ENCODE measurements at regions not wholly inside any gene's neighbourhood (a gene's known extent, or its start where the extent isn't known, plus 50 kb on each side); places are given as distances from the start of the nearest gene placed in this dataset.
A peak's percentile ranks its signal among the peaks of the same experiment; 100 is the strongest.
"Not testable (repeated sequence)": the region's sequence is repeated elsewhere in the genome, so short reads cannot be mapped to it uniquely, and the experiment has no call there.

- peaks cover 71% of the 10 kb centered on the region for H3K9me3 Mint-ChIP-seq
- not testable (repeated sequence) for H3K79me2 ChIP-seq (replicated peaks; ENCODE audit: insufficient read depth)
Measured at GRCh38 chr13:18277372-18277771, 904.3 kb downstream of the TUBA3C start.

DNA sequence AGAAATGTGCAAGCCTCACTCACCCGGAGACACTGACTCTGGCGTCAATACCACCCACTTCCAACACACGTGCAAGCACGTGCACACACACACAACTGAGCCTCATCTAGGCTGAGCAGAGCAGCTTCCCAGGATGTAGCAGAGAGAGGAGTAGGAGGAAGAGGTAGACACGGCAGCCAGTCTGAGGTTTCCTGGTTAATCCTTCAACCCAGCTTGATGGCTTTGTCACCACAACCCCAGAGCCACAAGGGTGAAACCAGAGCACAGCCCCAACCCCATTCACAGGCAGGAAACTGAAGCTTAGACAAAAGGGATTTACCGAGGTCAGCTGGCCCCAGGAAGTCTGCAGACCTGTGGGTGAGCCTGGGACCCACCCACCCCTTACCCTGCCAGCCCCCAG, 905.3 kb downstream of the TUBA3C start:
- H3K36me3 ChIP-seq (ENCODE audit: insufficient read depth); H3F3A ChIP-seq (replicated peaks; ENCODE audit: low read depth); H3K9me2 ChIP-seq (ENCODE audit: insufficient read depth); H4K20me1 ChIP-seq (replicated peaks; ENCODE audit: insufficient read depth); DNase-seq (ENCODE audit: low spot score); H3K4me1 Mint-ChIP-seq; H3K4me2 ChIP-seq; H2AFZ ChIP-seq; H3K27me3 Mint-ChIP-seq (ENCODE audit: insufficient read depth, low read depth, poor library complexity); ATAC-seq; H3K27ac ChIP-seq (ENCODE audit: low read depth); H3K4me1 ChIP-seq (ENCODE audit: insufficient read depth); H3K27ac Mint-ChIP-seq; H3K4me3 ChIP-seq; H3K27me3 ChIP-seq (ENCODE audit: insufficient read depth); H3K79me2 ChIP-seq (replicated peaks; ENCODE audit: insufficient read depth); H3K4me3 Mint-ChIP-seq: not testable (repeated sequence)
- Mint-ChIP-seq H3K36me3 (ENCODE audit: low read depth) (peaks cover 12% of the 10 kb centered on the region; the same call in 2 of the 3 replicates), H3K9me3 (peaks cover 74% of the 10 kb centered on the region)

More at GRCh38 chr13:18277372-18277771, 904.3 kb downstream of the TUBA3C start:
- not testable (repeated sequence) for H4K20me1 ChIP-seq (replicated peaks; ENCODE audit: insufficient read depth); H3K36me3 ChIP-seq (ENCODE audit: insufficient read depth); H3K27me3 ChIP-seq (ENCODE audit: insufficient read depth); ATAC-seq; H3K4me3 Mint-ChIP-seq; DNase-seq (ENCODE audit: low spot score); H3K4me2 ChIP-seq; H3K27ac Mint-ChIP-seq; H3K36me3 Mint-ChIP-seq (ENCODE audit: low read depth); H2AFZ ChIP-seq; H3F3A ChIP-seq (replicated peaks; ENCODE audit: low read depth); H3K27ac ChIP-seq (ENCODE audit: low read depth); H3K4me1 Mint-ChIP-seq; H3K27me3 Mint-ChIP-seq (ENCODE audit: insufficient read depth, low read depth, poor library complexity); H3K9me2 ChIP-seq (ENCODE audit: insufficient read depth); H3K4me3 ChIP-seq; H3K4me1 ChIP-seq (ENCODE audit: insufficient read depth)

GRCh38 chr13:18273785-18274514, 907.7 kb downstream of the TUBA3C start:
- H3K27me3 Mint-ChIP-seq (ENCODE audit: insufficient read depth, low read depth, poor library complexity); H3F3A ChIP-seq (replicated peaks; ENCODE audit: low read depth); H3K9me2 ChIP-seq (ENCODE audit: insufficient read depth); ATAC-seq; H3K27me3 ChIP-seq (ENCODE audit: insufficient read depth); H3K36me3 ChIP-seq (ENCODE audit: insufficient read depth); H3K4me1 ChIP-seq (ENCODE audit: insufficient read depth); H3K36me3 Mint-ChIP-seq (ENCODE audit: low read depth); H2AFZ ChIP-seq; H4K20me1 ChIP-seq (replicated peaks; ENCODE audit: insufficient read depth); H3K4me3 ChIP-seq; H3K4me2 ChIP-seq; H3K4me1 Mint-ChIP-seq; H3K79me2 ChIP-seq (replicated peaks; ENCODE audit: insufficient read depth); H3K4me3 Mint-ChIP-seq; H3K27ac ChIP-seq (ENCODE audit: low read depth); DNase-seq (ENCODE audit: low spot score); H3K27ac Mint-ChIP-seq: not testable (repeated sequence)
- H3K9me3 Mint-ChIP-seq: peaks cover 75% of the 10 kb centered on the region

GRCh38 chr13:18258801-18259419, 922.7 kb downstream of the TUBA3C start:
- not testable (repeated sequence) for H3K27ac Mint-ChIP-seq; ATAC-seq; DNase-seq (ENCODE audit: low spot score); H3K4me3 ChIP-seq; H3K9me2 ChIP-seq (ENCODE audit: insufficient read depth); H3K4me1 ChIP-seq (ENCODE audit: insufficient read depth); H3K27me3 Mint-ChIP-seq (ENCODE audit: insufficient read depth, low read depth, poor library complexity); H4K20me1 ChIP-seq (replicated peaks; ENCODE audit: insufficient read depth); H3K27ac ChIP-seq (ENCODE audit: low read depth); H3K4me2 ChIP-seq; H3F3A ChIP-seq (replicated peaks; ENCODE audit: low read depth); H3K36me3 ChIP-seq (ENCODE audit: insufficient read depth); H2AFZ ChIP-seq; H3K27me3 ChIP-seq (ENCODE audit: insufficient read depth); H3K4me1 Mint-ChIP-seq; H3K4me3 Mint-ChIP-seq; H3K79me2 ChIP-seq (replicated peaks; ENCODE audit: insufficient read depth)
- peaks cover 29% of the 10 kb centered on the region for H3K36me3 Mint-ChIP-seq (ENCODE audit: low read depth)
- TF ChIP-seq, protein P1, sequence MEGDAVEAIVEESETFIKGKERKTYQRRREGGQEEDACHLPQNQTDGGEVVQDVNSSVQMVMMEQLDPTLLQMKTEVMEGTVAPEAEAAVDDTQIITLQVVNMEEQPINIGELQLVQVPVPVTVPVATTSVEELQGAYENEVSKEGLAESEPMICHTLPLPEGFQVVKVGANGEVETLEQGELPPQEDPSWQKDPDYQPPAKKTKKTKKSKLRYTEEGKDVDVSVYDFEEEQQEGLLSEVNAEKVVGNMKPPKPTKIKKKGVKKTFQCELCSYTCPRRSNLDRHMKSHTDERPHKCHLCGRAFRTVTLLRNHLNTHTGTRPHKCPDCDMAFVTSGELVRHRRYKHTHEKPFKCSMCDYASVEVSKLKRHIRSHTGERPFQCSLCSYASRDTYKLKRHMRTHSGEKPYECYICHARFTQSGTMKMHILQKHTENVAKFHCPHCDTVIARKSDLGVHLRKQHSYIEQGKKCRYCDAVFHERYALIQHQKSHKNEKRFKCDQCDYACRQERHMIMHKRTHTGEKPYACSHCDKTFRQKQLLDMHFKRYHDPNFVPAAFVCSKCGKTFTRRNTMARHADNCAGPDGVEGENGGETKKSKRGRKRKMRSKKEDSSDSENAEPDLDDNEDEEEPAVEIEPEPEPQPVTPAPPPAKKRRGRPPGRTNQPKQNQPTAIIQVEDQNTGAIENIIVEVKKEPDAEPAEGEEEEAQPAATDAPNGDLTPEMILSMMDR (conservative IDR thresholded peaks at IDR 0.05; ENCODE audit: low read depth in 2 of 2): peak in 1 of 2 experiments; percentile 32; a peak in 2 of 4 replicates
- peaks cover 86% of the 10 kb centered on the region for H3K9me3 Mint-ChIP-seq

- not testable (repeated sequence) for H3K4me3 ChIP-seq; DNase-seq (ENCODE audit: low spot score); H3K27me3 Mint-ChIP-seq (ENCODE audit: insufficient read depth, low read depth, poor library complexity); H3K27ac ChIP-seq (ENCODE audit: low read depth); H3K4me3 Mint-ChIP-seq; H3F3A ChIP-seq (replicated peaks; ENCODE audit: low read depth); H3K4me1 ChIP-seq (ENCODE audit: insufficient read depth); H2AFZ ChIP-seq; H3K4me2 ChIP-seq; ATAC-seq; H3K27me3 ChIP-seq (ENCODE audit: insufficient read depth); H3K9me2 ChIP-seq (ENCODE audit: insufficient read depth); H3K36me3 ChIP-seq (ENCODE audit: insufficient read depth); H3K27ac Mint-ChIP-seq; H3K4me1 Mint-ChIP-seq; H4K20me1 ChIP-seq (replicated peaks; ENCODE audit: insufficient read depth); H3K79me2 ChIP-seq (replicated peaks; ENCODE audit: insufficient read depth)
- Mint-ChIP-seq H3K9me3 (peaks cover 87% of the 10 kb centered on the region), H3K36me3 (ENCODE audit: low read depth) (peaks cover 29% of the 10 kb centered on the region)
Measured at GRCh38 chr13:18257686-18258085, 923.9 kb downstream of the TUBA3C start.

DNA sequence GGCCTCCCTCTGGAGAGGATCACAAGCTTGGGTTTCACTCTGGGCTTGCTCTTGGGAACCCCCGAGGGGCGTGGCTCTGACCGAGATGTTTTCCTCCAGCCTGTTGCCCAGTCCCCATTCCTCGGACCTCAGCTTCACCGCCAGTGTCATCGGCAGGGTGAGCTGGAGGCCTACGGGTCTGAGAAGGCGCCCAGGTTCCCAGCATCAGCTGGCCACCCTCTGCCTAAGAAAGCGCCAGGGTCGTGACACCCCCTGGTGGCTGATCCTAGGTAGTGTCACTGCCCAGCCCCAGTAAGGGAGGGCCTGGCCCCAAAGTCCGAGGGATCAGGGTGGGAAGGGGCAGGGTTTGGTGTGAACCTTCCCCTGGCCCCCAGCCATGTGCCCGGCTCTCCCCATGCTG, 928.8 kb downstream of the TUBA3C start:
- H3K9me3 Mint-ChIP-seq: peaks cover 82% of the 10 kb centered on the region
- not testable (repeated sequence) for DNase-seq (ENCODE audit: low spot score); H2AFZ ChIP-seq; H3K4me1 Mint-ChIP-seq; H3K27me3 ChIP-seq (ENCODE audit: insufficient read depth); H3K4me3 Mint-ChIP-seq; H3F3A ChIP-seq (replicated peaks; ENCODE audit: low read depth); H3K9me2 ChIP-seq (ENCODE audit: insufficient read depth); H3K4me2 ChIP-seq; H3K4me3 ChIP-seq; H3K79me2 ChIP-seq (replicated peaks; ENCODE audit: insufficient read depth); H3K27ac Mint-ChIP-seq; H3K36me3 ChIP-seq (ENCODE audit: insufficient read depth); H4K20me1 ChIP-seq (replicated peaks; ENCODE audit: insufficient read depth); H3K27ac ChIP-seq (ENCODE audit: low read depth); H3K4me1 ChIP-seq (ENCODE audit: insufficient read depth); ATAC-seq
- H3K36me3 Mint-ChIP-seq (ENCODE audit: low read depth): peaks cover 32% of the 10 kb centered on the region
- peaks cover 13% of the 10 kb centered on the region for H3K27me3 Mint-ChIP-seq (ENCODE audit: insufficient read depth, low read depth, poor library complexity)
